Mucosa of rectum (tissue), 2 donors: ENCODE measurements at regions not wholly inside any gene's neighbourhood (a gene's known extent, or its start where the extent isn't known, plus 50 kb on each side); places are given as distances from the start of the nearest gene placed in this dataset.
"Not testable (repeated sequence)": the region's sequence is repeated elsewhere in the genome, so short reads cannot be mapped to it uniquely, and the experiment has no call there.

Source experiments
- H3K27ac ChIP-seq, 2 donors: one replicate each; pipeline ENCODE4 v1.7.0; 2013; ENCODE audit warnings: inconsistent platforms in 2 of 2, low read depth in 2 of 2, low read length in 2 of 2
- H3K27me3 ChIP-seq, 2 donors: one replicate each; pipeline ENCODE4 v1.7.0; 2013; ENCODE audit warnings: low read length in 2 of 2; ENCODE audit not compliant: control insufficient read depth in 2 of 2, insufficient read depth in 2 of 2
- H3K36me3 ChIP-seq, 2 donors: one replicate each; pipeline ENCODE4 v1.7.0; 2013; ENCODE audit warnings: low read length in 2 of 2; ENCODE audit not compliant: control insufficient read depth in 2 of 2, insufficient read depth in 2 of 2
- H3K4me1 ChIP-seq, 2 donors: one replicate each; pipeline ENCODE4 v1.7.0; 2013; ENCODE audit warnings: low read length in 2 of 2, mild to moderate bottlenecking in 1 of 2; ENCODE audit not compliant: control insufficient read depth in 2 of 2, insufficient read depth in 2 of 2
- H3K4me3 ChIP-seq, 2 donors: one replicate each; pipeline ENCODE4 v1.7.0; 2013; ENCODE audit warnings: low read length in 2 of 2
- H3K9ac ChIP-seq, 2 donors: one replicate each; pipeline ENCODE4 v1.7.0; 2013; ENCODE audit warnings: low read length in 2 of 2, low read depth in 1 of 2, mild to moderate bottlenecking in 1 of 2
- H3K9me3 ChIP-seq, 2 donors: one replicate each; pipeline ENCODE4 v1.7.0; 2013; ENCODE audit warnings: low read length in 2 of 2; ENCODE audit not compliant: control insufficient read depth in 2 of 2
- donor health status: healthy.
- donor health status: Normal muscosa, but diverticular disease.

DNA sequence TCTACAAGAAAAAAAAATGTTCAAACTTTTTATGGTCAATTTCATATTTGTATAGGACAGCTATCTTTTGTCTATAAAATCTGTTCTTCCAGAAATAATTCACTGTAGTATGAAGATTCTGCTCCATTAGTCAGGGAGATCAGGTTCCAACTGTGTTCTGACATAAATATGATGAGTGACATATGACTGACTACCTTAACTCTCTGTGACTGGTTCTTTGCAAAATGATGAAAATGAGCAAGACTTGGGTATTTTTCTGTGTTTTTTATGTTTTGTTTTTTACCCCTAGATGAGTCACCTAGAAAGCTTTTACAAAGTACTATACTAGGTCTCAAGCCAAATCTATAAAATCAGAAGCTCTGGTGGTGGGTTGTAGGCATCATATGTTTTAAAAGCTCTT, 229.6 kb downstream of the MMUT start:
- no peak overlapping the region for H3K9ac ChIP-seq
- H3K9me3 ChIP-seq = peaks cover 0 to 7% of the 10 kb centered on the region in 2 donors
- H3K4me1 ChIP-seq = no peaks in the 10 kb centered on the region
- H3K27me3 ChIP-seq = no peaks in the 10 kb centered on the region
- H3K27ac ChIP-seq = no peak overlapping the region
- no peaks in the 10 kb centered on the region for H3K36me3 ChIP-seq
- no peak overlapping the region for H3K4me3 ChIP-seq

DNA sequence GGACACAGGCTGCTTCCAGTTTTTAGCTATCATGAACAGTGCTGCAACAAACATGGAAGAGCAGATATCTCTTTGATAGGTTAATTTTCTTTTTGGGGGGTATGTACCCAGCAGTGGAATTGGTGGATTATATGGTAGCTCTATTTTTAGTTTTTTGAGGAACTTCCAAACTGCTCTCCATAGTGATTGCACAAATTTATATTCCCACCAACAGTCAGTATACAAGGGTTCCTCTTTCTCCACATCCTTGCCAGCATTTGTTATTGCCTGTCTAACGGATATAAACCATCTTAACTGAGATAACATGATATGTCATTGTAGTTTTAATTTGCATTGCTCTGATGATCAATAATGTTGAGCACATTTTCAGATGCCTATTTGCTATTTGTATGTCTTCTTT, 237.6 kb downstream of the MMUT start:
- H3K27me3 ChIP-seq = no peaks in the 10 kb centered on the region
- H3K27ac ChIP-seq = no peak overlapping the region
- H3K4me1 ChIP-seq = no peaks in the 10 kb centered on the region
- H3K9ac ChIP-seq = no peak overlapping the region
- H3K9me3 ChIP-seq = no peaks in the 10 kb centered on the region
- no peak overlapping the region for H3K4me3 ChIP-seq
- no peaks in the 10 kb centered on the region for H3K36me3 ChIP-seq

DNA sequence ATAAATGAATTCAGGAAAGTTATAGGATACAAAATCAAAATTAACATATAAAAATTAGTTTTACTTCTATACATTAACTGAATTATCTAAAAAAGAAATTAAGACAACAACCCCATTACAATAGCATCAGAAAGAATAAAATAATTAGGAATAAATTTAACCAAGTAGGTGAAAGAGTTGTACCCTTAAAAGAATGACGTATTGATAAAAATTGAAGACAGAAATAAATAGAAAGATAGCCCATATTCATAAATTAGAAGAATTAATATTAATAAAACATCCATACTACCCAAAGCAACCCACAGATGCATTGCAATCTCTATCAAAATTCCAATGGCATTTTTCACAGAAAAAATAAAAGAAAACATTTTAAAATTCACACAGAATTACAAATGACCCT, 242.8 kb downstream of the MMUT start:
- Histone ChIP-seq H3K4me1 (no peaks in the 10 kb centered on the region), H3K27ac (no peak overlapping the region), H3K27me3 (no peaks in the 10 kb centered on the region), H3K9me3 (no peaks in the 10 kb centered on the region), H3K36me3 (no peaks in the 10 kb centered on the region), H3K4me3 (no peak overlapping the region), H3K9ac (no peak overlapping the region)

DNA sequence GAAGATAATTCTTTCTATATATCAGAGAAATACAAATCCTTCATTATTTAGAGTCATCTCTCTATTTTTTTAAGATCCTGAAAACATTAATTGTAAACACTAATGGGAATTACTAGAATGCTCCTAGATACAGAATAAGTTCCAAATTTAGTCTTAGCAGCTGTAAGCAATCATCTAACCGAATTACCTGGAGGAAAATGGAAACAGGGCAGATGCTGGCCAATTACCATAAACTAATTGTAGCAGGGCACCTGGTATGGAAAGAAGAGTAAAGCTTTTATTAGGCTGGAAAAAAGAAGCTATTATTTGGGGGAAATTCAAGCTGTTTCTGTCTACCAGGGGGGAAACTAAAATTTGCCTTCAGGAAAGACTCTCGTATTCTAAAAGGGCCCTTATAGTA, 257.5 kb downstream of the MMUT start:
- Histone ChIP-seq H3K9ac (no peak overlapping the region), H3K4me3 (no peak overlapping the region), H3K9me3 (no peaks in the 10 kb centered on the region), H3K27ac (no peak overlapping the region), H3K4me1 (no peaks in the 10 kb centered on the region), H3K36me3 (no peaks in the 10 kb centered on the region), H3K27me3 (no peaks in the 10 kb centered on the region)

DNA sequence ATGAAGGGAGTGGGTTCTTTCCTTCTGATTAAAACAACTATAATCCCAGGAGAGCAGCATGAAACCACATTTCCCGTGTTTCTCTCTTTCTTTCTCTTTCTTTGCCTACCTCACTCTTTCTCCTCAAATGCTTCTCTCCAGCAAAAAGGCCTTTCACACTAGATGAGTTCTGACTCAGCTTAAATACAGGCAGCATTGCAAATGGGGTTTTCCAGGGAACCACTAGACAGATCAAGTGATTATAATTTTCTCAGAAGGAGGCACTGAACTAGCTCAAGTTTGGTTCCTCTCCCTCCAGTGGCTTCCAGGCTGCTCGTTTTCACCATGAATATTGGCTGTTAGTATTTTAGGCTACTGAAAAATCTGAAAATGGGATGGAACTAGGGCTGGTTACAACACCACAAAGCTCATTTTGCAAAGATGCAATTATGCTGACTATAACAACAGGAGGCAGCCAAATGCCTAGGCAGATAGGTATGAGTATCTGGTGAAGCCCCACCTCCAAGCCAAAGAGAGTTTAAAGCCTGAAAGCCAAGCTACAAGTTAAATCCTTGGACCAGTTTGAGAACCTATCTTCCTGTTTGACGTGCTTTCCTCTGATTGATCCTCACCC, 260.0 kb downstream of the MMUT start:
- no peaks in the 10 kb centered on the region for H3K27me3 ChIP-seq
- no peak overlapping the region for H3K9ac ChIP-seq
- no peak overlapping the region for H3K27ac ChIP-seq
- no peaks in the 10 kb centered on the region for H3K4me1 ChIP-seq
- no peaks in the 10 kb centered on the region for H3K36me3 ChIP-seq
- H3K4me3 ChIP-seq = no peak overlapping the region
- H3K9me3 ChIP-seq = no peaks in the 10 kb centered on the region

DNA sequence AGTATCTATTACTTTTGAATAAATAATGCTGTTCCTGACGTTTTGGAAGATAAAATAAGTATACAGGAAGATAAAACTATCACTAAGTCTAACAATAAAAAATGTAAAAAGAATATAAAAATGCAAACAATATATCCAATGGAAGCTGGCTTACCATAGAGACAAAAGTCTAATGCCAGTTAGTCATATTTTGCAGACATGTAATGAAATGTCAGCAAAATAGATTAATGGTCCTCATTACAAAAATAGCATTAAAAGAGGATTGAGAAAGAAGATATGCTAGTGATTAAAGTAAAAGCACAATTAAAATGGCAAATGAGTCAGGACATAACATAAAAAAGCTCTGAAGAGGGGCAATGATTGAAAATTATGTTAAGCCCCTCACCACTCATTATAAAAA, 265.0 kb downstream of the MMUT start:
- Histone ChIP-seq H3K4me1 (no peaks in the 10 kb centered on the region), H3K36me3 (no peaks in the 10 kb centered on the region), H3K9me3 (no peaks in the 10 kb centered on the region), H3K27ac (no peak overlapping the region), H3K4me3 (no peak overlapping the region), H3K9ac (no peak overlapping the region), H3K27me3 (no peaks in the 10 kb centered on the region)

DNA sequence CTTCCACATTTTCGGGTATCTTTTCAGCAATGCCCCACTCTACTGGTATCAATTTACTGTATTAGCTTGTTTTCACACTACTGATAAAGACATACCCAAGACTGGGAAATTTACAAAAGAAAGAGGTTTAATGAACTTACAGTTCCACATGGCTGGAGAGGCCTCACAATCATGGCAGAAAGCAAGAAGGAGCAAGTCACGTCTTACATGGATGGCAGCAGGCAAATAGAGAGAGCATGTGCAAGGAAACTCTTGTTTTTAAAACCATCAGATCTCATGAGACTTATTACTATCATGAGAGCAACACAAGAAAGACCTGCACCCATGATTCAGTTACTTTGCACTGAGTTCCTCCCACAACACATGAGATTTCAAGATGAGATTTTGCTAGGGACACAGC, 300.7 kb downstream of the MMUT start:
- not testable (repeated sequence) for H3K27ac ChIP-seq, H3K9ac ChIP-seq, H3K4me1 ChIP-seq, H3K36me3 ChIP-seq, H3K4me3 ChIP-seq, H3K27me3 ChIP-seq, H3K9me3 ChIP-seq

DNA sequence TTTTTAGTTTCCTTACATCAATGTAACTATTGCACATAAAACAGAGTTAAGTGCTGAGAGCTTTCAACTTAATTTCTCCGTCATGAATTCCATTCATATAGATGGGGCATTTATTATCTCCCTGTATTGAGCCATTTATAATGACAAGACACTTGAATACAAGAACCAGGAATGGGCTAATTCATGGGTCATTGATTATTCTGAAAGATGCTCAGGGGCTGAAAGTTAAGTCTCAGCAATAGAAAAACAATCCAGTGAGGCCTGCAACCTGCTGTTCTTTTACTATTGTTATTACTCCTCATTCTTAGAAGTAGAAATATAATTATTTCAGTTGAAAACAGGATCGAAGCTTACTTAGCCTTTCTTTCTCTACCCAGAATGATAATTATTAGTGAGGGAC, 307.7 kb downstream of the MMUT start:
- Histone ChIP-seq H3K4me3 (no peak overlapping the region), H3K36me3 (no peaks in the 10 kb centered on the region), H3K27ac (no peak overlapping the region), H3K4me1 (no peaks in the 10 kb centered on the region), H3K9me3 (no peaks in the 10 kb centered on the region), H3K27me3 (no peaks in the 10 kb centered on the region), H3K9ac (no peak overlapping the region)

DNA sequence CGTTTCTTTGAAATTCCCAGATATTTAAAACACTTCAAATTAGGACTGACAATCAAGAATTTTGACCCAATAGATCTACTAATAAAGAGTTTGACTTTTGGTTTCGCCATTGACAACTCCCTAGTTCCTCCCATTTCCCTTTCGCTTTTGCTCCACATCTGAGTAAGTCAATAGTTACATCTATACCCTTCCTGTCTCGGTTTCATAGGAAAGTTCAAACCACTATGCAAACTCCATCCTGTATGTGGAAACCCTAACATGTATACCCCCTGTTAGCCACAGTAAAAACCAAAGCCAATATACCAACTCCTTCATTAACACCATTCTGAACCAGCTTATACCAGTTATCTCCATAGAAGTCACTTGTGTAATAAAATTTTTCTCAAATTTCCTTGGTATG, 311.1 kb downstream of the MMUT start:
- Histone ChIP-seq H3K9ac (no peak overlapping the region), H3K36me3 (no peaks in the 10 kb centered on the region), H3K4me3 (no peak overlapping the region), H3K9me3 (no peaks in the 10 kb centered on the region), H3K27ac (no peak overlapping the region), H3K27me3 (no peaks in the 10 kb centered on the region), H3K4me1 (no peaks in the 10 kb centered on the region)

DNA sequence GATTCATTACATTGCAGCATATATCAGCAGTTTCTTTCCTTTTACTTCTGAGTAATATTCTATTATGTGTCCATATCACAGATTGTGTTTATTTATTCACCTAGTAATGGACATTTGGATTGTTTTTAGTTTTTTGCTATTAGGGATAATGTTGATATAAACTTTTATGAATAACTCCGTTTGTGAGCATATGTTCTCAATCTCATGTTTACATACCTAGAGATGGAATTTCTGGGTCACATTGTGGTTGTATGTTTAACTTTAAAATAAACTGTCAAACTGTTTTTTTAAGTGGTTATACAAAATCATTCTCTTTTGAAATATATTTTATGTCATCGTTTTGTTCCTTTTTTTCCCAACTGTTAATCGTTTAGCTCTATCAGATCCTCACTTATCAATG, 311.6 kb downstream of the MMUT start:
- Histone ChIP-seq H3K27ac (no peak overlapping the region), H3K9me3 (no peaks in the 10 kb centered on the region), H3K4me3 (no peak overlapping the region), H3K27me3 (no peaks in the 10 kb centered on the region), H3K36me3 (no peaks in the 10 kb centered on the region), H3K9ac (no peak overlapping the region), H3K4me1 (no peaks in the 10 kb centered on the region)

DNA sequence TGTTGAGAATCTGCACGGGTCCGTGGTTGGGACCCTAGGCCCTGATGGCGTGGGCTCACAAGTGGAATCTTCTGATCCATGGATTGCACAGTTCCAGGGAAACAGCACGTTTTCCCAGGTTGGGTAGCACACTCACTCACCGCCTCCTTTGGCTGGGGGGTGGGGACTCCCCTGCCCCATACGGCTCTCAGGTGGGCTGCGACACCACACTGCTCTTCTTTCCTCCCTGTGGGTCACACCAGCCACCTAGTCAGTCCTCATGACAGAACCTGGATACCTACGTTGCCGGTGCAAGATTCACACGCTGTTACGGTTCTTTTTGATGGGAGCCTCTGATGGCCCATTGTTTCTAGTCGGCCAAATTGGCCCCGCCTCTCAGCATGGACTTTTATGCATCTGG, 312.0 kb downstream of the MMUT start:
- Histone ChIP-seq H3K9ac (no peak overlapping the region), H3K4me3 (no peak overlapping the region), H3K36me3 (no peaks in the 10 kb centered on the region), H3K27ac (no peak overlapping the region), H3K4me1 (no peaks in the 10 kb centered on the region), H3K27me3 (no peaks in the 10 kb centered on the region), H3K9me3 (no peaks in the 10 kb centered on the region)
